ENCODE measurements at regions not wholly inside any gene's neighbourhood (a gene's known extent, or its start where the extent isn't known, plus 50 kb on each side); places are given as distances from the start of the nearest gene placed in this dataset.

GRCh38 chr21:35399706-35400105 lies 350.6 kb upstream of the RUNX1 start:
- no peak for DNase-seq (ENCODE audit: low spot score in 2 of 2)
- WGBS, 2 donors, result 81 to 82% methylated on average over 5 of the region's 5 CpGs
- no peak overlapping the region for H3K4me3 ChIP-seq (ENCODE audit: low read depth, poor library complexity, severe bottlenecking)
- no peak for TF ChIP-seq POLR2A (IDR thresholded peaks at IDR 0.05)
- no peak for TF ChIP-seq CTCF (IDR thresholded peaks at IDR 0.05)
- intact Hi-C loops (cut with DNase I; ENCODE audit: low total_unique reads), result loop anchor here (5.0 kb wide), 2 partner anchors 643 to 652 kb away; no protein-coding TSS in a partner anchor

- intact Hi-C loops (cut with DNase I; ENCODE audit: low total_unique reads), result loop anchor here (5.0 kb wide), 1 partner anchor 643 kb away; no protein-coding TSS in a partner anchor
- no peak for TF ChIP-seq CTCF (IDR thresholded peaks at IDR 0.05)
- no peak for TF ChIP-seq POLR2A (IDR thresholded peaks at IDR 0.05)
These were observed 350.0 kb upstream of the RUNX1 start for GRCh38 chr21:35399002-35399530.

GRCh38 chr21:35398346-35398982 lies 349.4 kb upstream of the RUNX1 start:
- intact Hi-C loops (cut with DNase I; ENCODE audit: low total_unique reads), result loop anchor here (5.0 kb wide), 1 partner anchor 644 kb away; no protein-coding TSS in a partner anchor
- TF ChIP-seq POLR2A (IDR thresholded peaks at IDR 0.05) (no peak), CTCF (IDR thresholded peaks at IDR 0.05) (no peak)
- DNase-seq (ENCODE audit: low spot score in 2 of 2), result no peak
- no peak overlapping the region for H3K4me3 ChIP-seq (ENCODE audit: low read depth, poor library complexity, severe bottlenecking)

More at GRCh38 chr21:35399002-35399530, 350.0 kb upstream of the RUNX1 start:
- no peak for DNase-seq (ENCODE audit: low spot score in 2 of 2)
- H3K4me3 ChIP-seq (ENCODE audit: low read depth, poor library complexity, severe bottlenecking), result no peak overlapping the region
- 70 to 71% methylated on average over 7 of the region's 7 CpGs for WGBS, 2 donors

- no peak overlapping the region for H3K4me3 ChIP-seq (ENCODE audit: low read depth, poor library complexity, severe bottlenecking)
- no peak for DNase-seq (ENCODE audit: low spot score in 2 of 2)
- intact Hi-C loops (cut with DNase I; ENCODE audit: low total_unique reads), result loop anchor here (5.0 kb wide), 1 partner anchor 645 kb away; no protein-coding TSS in a partner anchor
- WGBS, 2 donors, result 73 to 86% methylated on average over 3 of the region's 3 CpGs
- TF ChIP-seq CTCF (IDR thresholded peaks at IDR 0.05) (no peak), POLR2A (IDR thresholded peaks at IDR 0.05) (no peak)
These were observed 348.7 kb upstream of the RUNX1 start for GRCh38 chr21:35397781-35398180.

- no peak for DNase-seq (ENCODE audit: low spot score in 2 of 2)
- intact Hi-C loops (cut with DNase I; ENCODE audit: low total_unique reads), result loop anchor here (5.0 kb wide), 1 partner anchor 646 kb away; no protein-coding TSS in a partner anchor
- no peak overlapping the region for H3K4me3 ChIP-seq (ENCODE audit: low read depth, poor library complexity, severe bottlenecking)
- TF ChIP-seq CTCF (IDR thresholded peaks at IDR 0.05) (no peak), POLR2A (IDR thresholded peaks at IDR 0.05) (no peak)
- 99% methylated on average over 4 of the region's 4 CpGs for WGBS, 2 donors
These were observed 347.6 kb upstream of the RUNX1 start for GRCh38 chr21:35396655-35397054.
